ENCODE measurements at regions not wholly inside any gene's neighbourhood (a gene's known extent, or its start where the extent isn't known, plus 50 kb on each side); places are given as distances from the start of the nearest gene placed in this dataset.

GRCh38 chr16:86080131-86080875 is 181.3 kb downstream of the IRF8 start:
- Histone ChIP-seq H3K27me3 (ENCODE audit: insufficient read depth, low read depth) (peaks cover 94% of the 10 kb centered on the region), H3K4me2 (no peak overlapping the region), H3K27ac (no peak overlapping the region), H3K9me2 (ENCODE audit: insufficient read depth) (no peaks in the 10 kb centered on the region), H4K20me1 (ENCODE audit: insufficient read depth) (no peaks in the 10 kb centered on the region; the same call in 1 of the 2 replicates), H3K36me3 (ENCODE audit: low read depth) (no peaks in the 10 kb centered on the region), H3K79me2 (ENCODE audit: low read depth) (no peaks in the 10 kb centered on the region), H3K9me3 (ENCODE audit: insufficient read depth, low read depth) (no peaks in the 10 kb centered on the region), H2AFZ (no peak overlapping the region), H3K4me3 (no peak overlapping the region), H3F3A (ENCODE audit: insufficient read depth, low read depth) (no peaks in the 10 kb centered on the region), H3K4me1 (replicated peaks; ENCODE audit: insufficient read depth) (no peaks in the 10 kb centered on the region)
- ChIA-PET POLR2A (ENCODE audit: unreplicated experiment) (no interaction called here), CTCF (no interaction called here)
- DNase-seq: no peak
- TF ChIP-seq CTCF (conservative IDR thresholded peaks at IDR 0.05): no peak
- TF ChIP-seq EZH2 (IDR thresholded peaks at IDR 0.05; ENCODE audit: low read depth): no peak
- intact Hi-C loops (cut with micrococcal nuclease; ENCODE audit: unreplicated experiment): no loop called here
- BruUV-seq (replicated peaks): no TSS peak

GRCh38 chr16:86080982-86081381 is 182.0 kb downstream of the IRF8 start:
- H3K4me3 ChIP-seq: no peak overlapping the region
- peaks cover 94% of the 10 kb centered on the region for H3K27me3 ChIP-seq (ENCODE audit: insufficient read depth, low read depth)
- CTCF ChIA-PET: no interaction called here
- H3K79me2 ChIP-seq (ENCODE audit: low read depth): no peaks in the 10 kb centered on the region
- no peaks in the 10 kb centered on the region for H3F3A ChIP-seq (ENCODE audit: insufficient read depth, low read depth)
- TF ChIP-seq CTCF (conservative IDR thresholded peaks at IDR 0.05) (no peak), EZH2 (IDR thresholded peaks at IDR 0.05; ENCODE audit: low read depth) (no peak)
- H3K27ac ChIP-seq: no peak overlapping the region
- no peak overlapping the region for H2AFZ ChIP-seq
- no peaks in the 10 kb centered on the region for H3K4me1 ChIP-seq (replicated peaks; ENCODE audit: insufficient read depth)
- no peaks in the 10 kb centered on the region for H3K36me3 ChIP-seq (ENCODE audit: low read depth)
- no peak for DNase-seq
- H3K4me2 ChIP-seq: no peak overlapping the region
- intact Hi-C loops (cut with micrococcal nuclease; ENCODE audit: unreplicated experiment): no loop called here
- POLR2A ChIA-PET (ENCODE audit: unreplicated experiment): no interaction called here
- no TSS peak for BruUV-seq (replicated peaks)
- no peaks in the 10 kb centered on the region for H3K9me2 ChIP-seq (ENCODE audit: insufficient read depth)
- H4K20me1 ChIP-seq (ENCODE audit: insufficient read depth): no peaks in the 10 kb centered on the region; the same call in 1 of the 2 replicates
- H3K9me3 ChIP-seq (ENCODE audit: insufficient read depth, low read depth): no peaks in the 10 kb centered on the region

DNA sequence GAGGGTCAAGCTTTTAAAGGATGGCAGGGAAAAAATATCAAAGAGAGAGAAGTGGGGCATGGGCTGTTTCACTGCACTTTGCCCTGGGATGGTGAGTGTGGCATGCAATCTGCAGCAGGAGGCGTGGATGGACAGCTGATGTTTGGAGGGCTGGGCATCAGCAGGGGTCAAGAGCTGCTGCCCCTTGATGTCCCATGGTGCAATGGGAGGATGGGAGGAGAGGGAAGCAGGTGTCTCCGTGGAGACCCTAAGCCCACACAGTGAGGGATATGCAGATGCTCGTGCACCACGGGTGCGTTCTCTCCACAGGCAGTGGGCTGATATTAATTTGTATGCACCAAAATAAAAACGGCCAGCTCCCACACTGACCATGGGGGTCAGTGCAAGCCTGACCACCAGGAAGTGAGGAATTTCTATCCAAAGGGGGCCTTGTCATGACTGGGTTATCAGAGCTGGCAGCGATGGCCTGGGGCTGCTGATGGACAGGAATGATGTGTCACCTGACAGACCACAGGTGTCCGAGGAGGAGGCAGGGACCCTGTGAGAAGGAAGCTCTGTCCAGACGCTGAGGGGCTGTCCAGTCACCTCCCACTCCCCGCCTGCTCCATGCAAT is 183.6 kb downstream of the IRF8 start:
- no peak for TF ChIP-seq EZH2 (IDR thresholded peaks at IDR 0.05; ENCODE audit: low read depth)
- TF ChIP-seq CTCF (conservative IDR thresholded peaks at IDR 0.05): no peak
- no TSS peak for BruUV-seq (replicated peaks)
- H3K4me3 ChIP-seq: no peak overlapping the region

More for the DNA sequence above, 183.6 kb downstream of the IRF8 start:
- no peak for DNase-seq
- Histone ChIP-seq H3K79me2 (ENCODE audit: low read depth) (no peaks in the 10 kb centered on the region), H3K27ac (no peak overlapping the region), H3K27me3 (ENCODE audit: insufficient read depth, low read depth) (peaks cover 94% of the 10 kb centered on the region), H3K4me2 (no peak overlapping the region), H4K20me1 (ENCODE audit: insufficient read depth) (no peaks in the 10 kb centered on the region; the same call in 1 of the 2 replicates), H3K4me1 (replicated peaks; ENCODE audit: insufficient read depth) (no peaks in the 10 kb centered on the region), H2AFZ (no peak overlapping the region), H3F3A (ENCODE audit: insufficient read depth, low read depth) (no peaks in the 10 kb centered on the region), H3K9me3 (ENCODE audit: insufficient read depth, low read depth) (no peaks in the 10 kb centered on the region), H3K9me2 (ENCODE audit: insufficient read depth) (no peaks in the 10 kb centered on the region), H3K36me3 (ENCODE audit: low read depth) (no peaks in the 10 kb centered on the region)
- ChIA-PET CTCF (no interaction called here), POLR2A (ENCODE audit: unreplicated experiment) (no interaction called here)
- intact Hi-C loops (cut with micrococcal nuclease; ENCODE audit: unreplicated experiment): no loop called here

All from PC-9 (cell line).